ENCODE measurements at regions not wholly inside any gene's neighbourhood (a gene's known extent, or its start where the extent isn't known, plus 50 kb on each side); places are given as distances from the start of the nearest gene placed in this dataset.
A peak's percentile ranks its signal among the peaks of the same experiment; 100 is the strongest.

GRCh38 chr5:167378894-167379723, 912.3 kb upstream of the WWC1 start:
- Mint-ChIP-seq H3K4me1 (peaks cover 21% of the 10 kb centered on the region), H3K4me3 (no peak overlapping the region), H3K9me3 (no peaks in the 10 kb centered on the region), H3K36me3 (no peaks in the 10 kb centered on the region), H3K27me3 (ENCODE audit: low read depth) (no peaks in the 10 kb centered on the region), H3K27ac (no peak overlapping the region)
- CTCF ChIA-PET = no interaction called here
- ATAC-seq (0 out of 2 replicates have a peak, but pooled peaks have one; percentile 24), DNase-seq (ENCODE audit: low spot score) (no peak)
- POLR2A ChIA-PET = no interaction called here
- no peak for TF ChIP-seq NFE2L1 (CRISPR knock-in tag; IDR thresholded peaks at IDR 0.05)
- TF ChIP-seq, protein P1, sequence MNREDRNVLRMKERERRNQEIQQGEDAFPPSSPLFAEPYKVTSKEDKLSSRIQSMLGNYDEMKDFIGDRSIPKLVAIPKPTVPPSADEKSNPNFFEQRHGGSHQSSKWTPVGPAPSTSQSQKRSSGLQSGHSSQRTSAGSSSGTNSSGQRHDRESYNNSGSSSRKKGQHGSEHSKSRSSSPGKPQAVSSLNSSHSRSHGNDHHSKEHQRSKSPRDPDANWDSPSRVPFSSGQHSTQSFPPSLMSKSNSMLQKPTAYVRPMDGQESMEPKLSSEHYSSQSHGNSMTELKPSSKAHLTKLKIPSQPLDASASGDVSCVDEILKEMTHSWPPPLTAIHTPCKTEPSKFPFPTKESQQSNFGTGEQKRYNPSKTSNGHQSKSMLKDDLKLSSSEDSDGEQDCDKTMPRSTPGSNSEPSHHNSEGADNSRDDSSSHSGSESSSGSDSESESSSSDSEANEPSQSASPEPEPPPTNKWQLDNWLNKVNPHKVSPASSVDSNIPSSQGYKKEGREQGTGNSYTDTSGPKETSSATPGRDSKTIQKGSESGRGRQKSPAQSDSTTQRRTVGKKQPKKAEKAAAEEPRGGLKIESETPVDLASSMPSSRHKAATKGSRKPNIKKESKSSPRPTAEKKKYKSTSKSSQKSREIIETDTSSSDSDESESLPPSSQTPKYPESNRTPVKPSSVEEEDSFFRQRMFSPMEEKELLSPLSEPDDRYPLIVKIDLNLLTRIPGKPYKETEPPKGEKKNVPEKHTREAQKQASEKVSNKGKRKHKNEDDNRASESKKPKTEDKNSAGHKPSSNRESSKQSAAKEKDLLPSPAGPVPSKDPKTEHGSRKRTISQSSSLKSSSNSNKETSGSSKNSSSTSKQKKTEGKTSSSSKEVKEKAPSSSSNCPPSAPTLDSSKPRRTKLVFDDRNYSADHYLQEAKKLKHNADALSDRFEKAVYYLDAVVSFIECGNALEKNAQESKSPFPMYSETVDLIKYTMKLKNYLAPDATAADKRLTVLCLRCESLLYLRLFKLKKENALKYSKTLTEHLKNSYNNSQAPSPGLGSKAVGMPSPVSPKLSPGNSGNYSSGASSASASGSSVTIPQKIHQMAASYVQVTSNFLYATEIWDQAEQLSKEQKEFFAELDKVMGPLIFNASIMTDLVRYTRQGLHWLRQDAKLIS (CRISPR knock-in tag; IDR thresholded peaks at IDR 0.05; ENCODE audit: borderline replicate concordance) = no peak
- no peak for TF ChIP-seq ATF6 (CRISPR knock-in tag; IDR thresholded peaks at IDR 0.05)
- no peak for TF ChIP-seq JAZF1 (CRISPR knock-in tag; IDR thresholded peaks at IDR 0.05)
- no peak for TF ChIP-seq ATF1 (CRISPR knock-in tag; IDR thresholded peaks at IDR 0.05)
- TF ChIP-seq FOXK1 (CRISPR knock-in tag; IDR thresholded peaks at IDR 0.05) = no peak
- no peak for TF ChIP-seq ESRRA (CRISPR knock-in tag; IDR thresholded peaks at IDR 0.05; ENCODE audit: borderline replicate concordance)
- no peak for TF ChIP-seq OVOL2 (CRISPR knock-in tag; IDR thresholded peaks at IDR 0.05; ENCODE audit: borderline replicate concordance)
- TF ChIP-seq, protein P2, sequence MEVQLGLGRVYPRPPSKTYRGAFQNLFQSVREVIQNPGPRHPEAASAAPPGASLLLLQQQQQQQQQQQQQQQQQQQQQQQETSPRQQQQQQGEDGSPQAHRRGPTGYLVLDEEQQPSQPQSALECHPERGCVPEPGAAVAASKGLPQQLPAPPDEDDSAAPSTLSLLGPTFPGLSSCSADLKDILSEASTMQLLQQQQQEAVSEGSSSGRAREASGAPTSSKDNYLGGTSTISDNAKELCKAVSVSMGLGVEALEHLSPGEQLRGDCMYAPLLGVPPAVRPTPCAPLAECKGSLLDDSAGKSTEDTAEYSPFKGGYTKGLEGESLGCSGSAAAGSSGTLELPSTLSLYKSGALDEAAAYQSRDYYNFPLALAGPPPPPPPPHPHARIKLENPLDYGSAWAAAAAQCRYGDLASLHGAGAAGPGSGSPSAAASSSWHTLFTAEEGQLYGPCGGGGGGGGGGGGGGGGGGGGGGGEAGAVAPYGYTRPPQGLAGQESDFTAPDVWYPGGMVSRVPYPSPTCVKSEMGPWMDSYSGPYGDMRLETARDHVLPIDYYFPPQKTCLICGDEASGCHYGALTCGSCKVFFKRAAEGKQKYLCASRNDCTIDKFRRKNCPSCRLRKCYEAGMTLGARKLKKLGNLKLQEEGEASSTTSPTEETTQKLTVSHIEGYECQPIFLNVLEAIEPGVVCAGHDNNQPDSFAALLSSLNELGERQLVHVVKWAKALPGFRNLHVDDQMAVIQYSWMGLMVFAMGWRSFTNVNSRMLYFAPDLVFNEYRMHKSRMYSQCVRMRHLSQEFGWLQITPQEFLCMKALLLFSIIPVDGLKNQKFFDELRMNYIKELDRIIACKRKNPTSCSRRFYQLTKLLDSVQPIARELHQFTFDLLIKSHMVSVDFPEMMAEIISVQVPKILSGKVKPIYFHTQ (CRISPR knock-in tag; IDR thresholded peaks at IDR 0.05) = no peak
- TF ChIP-seq MXD4 (CRISPR knock-in tag; IDR thresholded peaks at IDR 0.05; ENCODE audit: borderline replicate concordance) = no peak
- TF ChIP-seq CREB1 (CRISPR knock-in tag; IDR thresholded peaks at IDR 0.05) = no peak
- TF ChIP-seq NFYB (CRISPR knock-in tag; conservative IDR thresholded peaks at IDR 0.05; ENCODE audit: low read depth) = no peak
- TF ChIP-seq CTCF (IDR thresholded peaks at IDR 0.05) = no peak

- Mint-ChIP-seq H3K4me1 (peaks cover 9% of the 10 kb centered on the region), H3K27ac (no peak overlapping the region), H3K9me3 (no peaks in the 10 kb centered on the region), H3K4me3 (no peak overlapping the region), H3K27me3 (ENCODE audit: low read depth) (no peaks in the 10 kb centered on the region), H3K36me3 (no peaks in the 10 kb centered on the region)
- DNase-seq (ENCODE audit: low spot score) (no peak), ATAC-seq (no peak)
- ChIA-PET CTCF (no interaction called here), POLR2A (no interaction called here)
- TF ChIP-seq ZNF219 (CRISPR knock-in tag; IDR thresholded peaks at IDR 0.05; ENCODE audit: borderline replicate concordance) = no peak
- TF ChIP-seq CTCF (IDR thresholded peaks at IDR 0.05) = no peak
- TF ChIP-seq TEAD4 (CRISPR knock-in tag; IDR thresholded peaks at IDR 0.05) = no peak
- TF ChIP-seq NR3C1 (CRISPR knock-in tag; conservative IDR thresholded peaks at IDR 0.05; ENCODE audit: low read depth) = no peak
- no peak for TF ChIP-seq ZNF423 (CRISPR knock-in tag; IDR thresholded peaks at IDR 0.05)
- TF ChIP-seq MLX (CRISPR knock-in tag; IDR thresholded peaks at IDR 0.05) = no peak
- no peak for TF ChIP-seq FOXJ3 (CRISPR knock-in tag; IDR thresholded peaks at IDR 0.05; ENCODE audit: borderline replicate concordance)
- TF ChIP-seq ZNF671 (CRISPR knock-in tag; IDR thresholded peaks at IDR 0.05) = no peak
- TF ChIP-seq EMX1 (CRISPR knock-in tag; IDR thresholded peaks at IDR 0.05) = no peak
Observed at GRCh38 chr5:167381457-167381856, 910.0 kb upstream of the WWC1 start.
